ENCODE measurements at regions not wholly inside any gene's neighbourhood (a gene's known extent, or its start where the extent isn't known, plus 50 kb on each side); places are given as distances from the start of the nearest gene placed in this dataset.
A peak's percentile ranks its signal among the peaks of the same experiment; 100 is the strongest.

- peak overlapping the region; percentile 10 for H3K4me3 ChIP-seq (ENCODE audit: low read depth, low read length)
- DNase-seq (ENCODE audit: low read depth) = no peak
- TF ChIP-seq CTCF (IDR thresholded peaks at IDR 0.05; ENCODE audit: control insufficient read depth, extremely low read depth, insufficient read depth) = no peak
These were observed 50.2 kb upstream of the CDK1 start for GRCh38 chr10:60728056-60728455.

- DNase-seq (ENCODE audit: low read depth) = peak; percentile 85
- no peak for TF ChIP-seq CTCF (IDR thresholded peaks at IDR 0.05; ENCODE audit: control insufficient read depth, extremely low read depth, insufficient read depth)
- no peak overlapping the region; the same call in 1 of the 2 replicates for H3K4me3 ChIP-seq (ENCODE audit: low read depth, low read length)
These were observed 52.0 kb upstream of the CDK1 start for GRCh38 chr10:60726257-60726656.

- no peak for TF ChIP-seq CTCF (IDR thresholded peaks at IDR 0.05; ENCODE audit: control insufficient read depth, extremely low read depth, insufficient read depth)
- peak; percentile 91 for DNase-seq (ENCODE audit: low read depth)
- H3K4me3 ChIP-seq (ENCODE audit: low read depth, low read length) = no peak overlapping the region
These were observed 55.7 kb upstream of the CDK1 start for GRCh38 chr10:60722623-60723022.

- no peak overlapping the region for H3K4me3 ChIP-seq (ENCODE audit: low read depth, low read length)
- DNase-seq (ENCODE audit: low read depth) = peak; percentile 85
- TF ChIP-seq CTCF (IDR thresholded peaks at IDR 0.05; ENCODE audit: control insufficient read depth, extremely low read depth, insufficient read depth) = no peak
These were observed 58.6 kb upstream of the CDK1 start for GRCh38 chr10:60719721-60720120.

- DNase-seq (ENCODE audit: low read depth) = no peak
- no peak overlapping the region for H3K4me3 ChIP-seq (ENCODE audit: low read depth, low read length)
- no peak for TF ChIP-seq CTCF (IDR thresholded peaks at IDR 0.05; ENCODE audit: control insufficient read depth, extremely low read depth, insufficient read depth)
These were observed 59.4 kb upstream of the CDK1 start for GRCh38 chr10:60718886-60719285.

GRCh38 chr10:60717852-60718251 lies 60.4 kb upstream of the CDK1 start:
- H3K4me3 ChIP-seq (ENCODE audit: low read depth, low read length) = no peak overlapping the region
- no peak for TF ChIP-seq CTCF (IDR thresholded peaks at IDR 0.05; ENCODE audit: control insufficient read depth, extremely low read depth, insufficient read depth)
- no peak for DNase-seq (ENCODE audit: low read depth)

- TF ChIP-seq CTCF (IDR thresholded peaks at IDR 0.05; ENCODE audit: control insufficient read depth, extremely low read depth, insufficient read depth) = no peak
- DNase-seq (ENCODE audit: low read depth) = no peak
- H3K4me3 ChIP-seq (ENCODE audit: low read depth, low read length) = no peak overlapping the region
These were observed 64.0 kb upstream of the CDK1 start for GRCh38 chr10:60714233-60714632.

All from LNCaP clone FGC (cell line).